ENCODE measurements at regions not wholly inside any gene's neighbourhood (a gene's known extent, or its start where the extent isn't known, plus 50 kb on each side); places are given as distances from the start of the nearest gene placed in this dataset.

DNA sequence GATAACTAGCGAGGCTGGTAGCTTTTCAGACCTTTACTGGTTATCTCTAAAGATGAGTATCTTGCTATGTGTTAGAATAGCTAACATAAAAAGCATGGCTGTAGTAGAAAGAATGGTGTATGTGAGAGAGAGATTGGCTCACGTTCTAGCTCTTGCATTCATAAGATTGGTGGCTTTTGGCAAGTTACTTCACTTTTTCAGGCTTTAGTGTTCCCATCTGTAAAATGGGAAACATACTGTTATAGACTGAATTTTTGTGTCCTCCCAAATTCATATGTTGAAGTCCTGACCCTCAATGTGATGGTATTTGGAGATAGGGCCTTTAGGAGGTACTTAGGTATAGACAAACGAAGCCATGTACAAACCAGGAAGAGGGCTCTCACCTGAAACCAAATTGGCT lies 302.4 kb upstream of the KLF4 start:
- RAD21 ChIA-PET (ENCODE audit: low non-redundant PET in 1 of 2, low total read pairs in 2 of 2, uncharacterized antibody in 2 of 2, unreplicated experiment in 2 of 2): no interaction called here
- BruUV-seq (replicated peaks): no TSS peak
- no peak overlapping the region for H3K4me2 ChIP-seq (ENCODE audit: low read length)

More for the DNA sequence above, 302.4 kb upstream of the KLF4 start:
- no peak overlapping the region for H3K9ac ChIP-seq (ENCODE audit: low read length)
- no peak overlapping the region for H3K27ac ChIP-seq (ENCODE audit: low read depth, low read length)
- POLR2A ChIA-PET: interaction anchor here (0.6 kb wide), 1 partner anchor 20 kb away, joined by 3 read pairs; no protein-coding TSS in a partner anchor
- H3K9me3 ChIP-seq (ENCODE audit: control insufficient read depth in 1 of 2, insufficient read depth in 1 of 2, low read depth in 1 of 2, low read length in 2 of 2): no peaks in the 10 kb centered on the region
- ATAC-seq (no peak), DNase-seq (ENCODE audit: low read depth, low spot score) (no peak)
- no peaks in the 10 kb centered on the region for H3K9me2 ChIP-seq (ENCODE audit: insufficient read depth)
- H3K4me3 ChIP-seq (replicated peaks in 1 of 2; ENCODE audit: low read depth in 1 of 2, low read length in 2 of 2): no peak overlapping the region
- H3K36me3 ChIP-seq (ENCODE audit: control insufficient read depth in 1 of 2, insufficient read depth in 2 of 2, low read length in 2 of 2): no peaks in the 10 kb centered on the region
- no peaks in the 10 kb centered on the region for H4K20me1 ChIP-seq (ENCODE audit: insufficient read depth)
- no peaks in the 10 kb centered on the region for H3K79me2 ChIP-seq (ENCODE audit: insufficient read depth, low read length)
- no peak overlapping the region for H2AFZ ChIP-seq (ENCODE audit: low read depth, low read length, poor library complexity, severe bottlenecking)
- TF ChIP-seq RAD21 (IDR thresholded peaks at IDR 0.05; ENCODE audit: low read depth): no peak
- TF ChIP-seq ZNF274 (IDR thresholded peaks at IDR 0.05; ENCODE audit: low read depth, low read length): no peak
- TF ChIP-seq, protein P1, sequence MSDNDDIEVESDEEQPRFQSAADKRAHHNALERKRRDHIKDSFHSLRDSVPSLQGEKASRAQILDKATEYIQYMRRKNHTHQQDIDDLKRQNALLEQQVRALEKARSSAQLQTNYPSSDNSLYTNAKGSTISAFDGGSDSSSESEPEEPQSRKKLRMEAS (IDR thresholded peaks at IDR 0.05): no peak
- TF ChIP-seq, protein P2, sequence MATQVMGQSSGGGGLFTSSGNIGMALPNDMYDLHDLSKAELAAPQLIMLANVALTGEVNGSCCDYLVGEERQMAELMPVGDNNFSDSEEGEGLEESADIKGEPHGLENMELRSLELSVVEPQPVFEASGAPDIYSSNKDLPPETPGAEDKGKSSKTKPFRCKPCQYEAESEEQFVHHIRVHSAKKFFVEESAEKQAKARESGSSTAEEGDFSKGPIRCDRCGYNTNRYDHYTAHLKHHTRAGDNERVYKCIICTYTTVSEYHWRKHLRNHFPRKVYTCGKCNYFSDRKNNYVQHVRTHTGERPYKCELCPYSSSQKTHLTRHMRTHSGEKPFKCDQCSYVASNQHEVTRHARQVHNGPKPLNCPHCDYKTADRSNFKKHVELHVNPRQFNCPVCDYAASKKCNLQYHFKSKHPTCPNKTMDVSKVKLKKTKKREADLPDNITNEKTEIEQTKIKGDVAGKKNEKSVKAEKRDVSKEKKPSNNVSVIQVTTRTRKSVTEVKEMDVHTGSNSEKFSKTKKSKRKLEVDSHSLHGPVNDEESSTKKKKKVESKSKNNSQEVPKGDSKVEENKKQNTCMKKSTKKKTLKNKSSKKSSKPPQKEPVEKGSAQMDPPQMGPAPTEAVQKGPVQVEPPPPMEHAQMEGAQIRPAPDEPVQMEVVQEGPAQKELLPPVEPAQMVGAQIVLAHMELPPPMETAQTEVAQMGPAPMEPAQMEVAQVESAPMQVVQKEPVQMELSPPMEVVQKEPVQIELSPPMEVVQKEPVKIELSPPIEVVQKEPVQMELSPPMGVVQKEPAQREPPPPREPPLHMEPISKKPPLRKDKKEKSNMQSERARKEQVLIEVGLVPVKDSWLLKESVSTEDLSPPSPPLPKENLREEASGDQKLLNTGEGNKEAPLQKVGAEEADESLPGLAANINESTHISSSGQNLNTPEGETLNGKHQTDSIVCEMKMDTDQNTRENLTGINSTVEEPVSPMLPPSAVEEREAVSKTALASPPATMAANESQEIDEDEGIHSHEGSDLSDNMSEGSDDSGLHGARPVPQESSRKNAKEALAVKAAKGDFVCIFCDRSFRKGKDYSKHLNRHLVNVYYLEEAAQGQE (IDR thresholded peaks at IDR 0.05; ENCODE audit: low read depth): no peak
- TF ChIP-seq SIN3A (IDR thresholded peaks at IDR 0.05; ENCODE audit: low read depth): no peak
- no peak for TF ChIP-seq FOSL1 (IDR thresholded peaks at IDR 0.05; ENCODE audit: low read depth)
- TF ChIP-seq CEBPB (IDR thresholded peaks at IDR 0.05; ENCODE audit: low read depth): no peak
- no peak for TF ChIP-seq POLR2A (IDR thresholded peaks at IDR 0.05; ENCODE audit: borderline replicate concordance, extremely low read depth, insufficient read depth, insufficient read length)
- TF ChIP-seq TCF7L2 (IDR thresholded peaks at IDR 0.05; ENCODE audit: borderline replicate concordance, extremely low read depth, insufficient read depth, insufficient read length): no peak
- no peak for TF ChIP-seq ELF1 (IDR thresholded peaks at IDR 0.05; ENCODE audit: borderline replicate concordance, low read depth)
- no peak for TF ChIP-seq SRF (IDR thresholded peaks at IDR 0.05; ENCODE audit: low read depth)
- TF ChIP-seq SP1 (IDR thresholded peaks at IDR 0.05; ENCODE audit: low read depth): no peak
- no peak for TF ChIP-seq CBX3 (IDR thresholded peaks at IDR 0.05; ENCODE audit: low read depth)
- TF ChIP-seq, protein P3, sequence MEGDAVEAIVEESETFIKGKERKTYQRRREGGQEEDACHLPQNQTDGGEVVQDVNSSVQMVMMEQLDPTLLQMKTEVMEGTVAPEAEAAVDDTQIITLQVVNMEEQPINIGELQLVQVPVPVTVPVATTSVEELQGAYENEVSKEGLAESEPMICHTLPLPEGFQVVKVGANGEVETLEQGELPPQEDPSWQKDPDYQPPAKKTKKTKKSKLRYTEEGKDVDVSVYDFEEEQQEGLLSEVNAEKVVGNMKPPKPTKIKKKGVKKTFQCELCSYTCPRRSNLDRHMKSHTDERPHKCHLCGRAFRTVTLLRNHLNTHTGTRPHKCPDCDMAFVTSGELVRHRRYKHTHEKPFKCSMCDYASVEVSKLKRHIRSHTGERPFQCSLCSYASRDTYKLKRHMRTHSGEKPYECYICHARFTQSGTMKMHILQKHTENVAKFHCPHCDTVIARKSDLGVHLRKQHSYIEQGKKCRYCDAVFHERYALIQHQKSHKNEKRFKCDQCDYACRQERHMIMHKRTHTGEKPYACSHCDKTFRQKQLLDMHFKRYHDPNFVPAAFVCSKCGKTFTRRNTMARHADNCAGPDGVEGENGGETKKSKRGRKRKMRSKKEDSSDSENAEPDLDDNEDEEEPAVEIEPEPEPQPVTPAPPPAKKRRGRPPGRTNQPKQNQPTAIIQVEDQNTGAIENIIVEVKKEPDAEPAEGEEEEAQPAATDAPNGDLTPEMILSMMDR (IDR thresholded peaks at IDR 0.05 in 2 of 3, conservative IDR thresholded peaks at IDR 0.05 in 1 of 3; ENCODE audit: borderline replicate concordance in 1 of 3, insufficient read depth in 1 of 3, low read depth in 2 of 3, low read length in 2 of 3): no peak
- TF ChIP-seq EGR1 (IDR thresholded peaks at IDR 0.05; ENCODE audit: low read depth): no peak
- no peak for TF ChIP-seq ZFX (IDR thresholded peaks at IDR 0.05)
- no peak for TF ChIP-seq YY1 (IDR thresholded peaks at IDR 0.05; ENCODE audit: extremely low read depth, insufficient replicate concordance, low read depth, low read length)
- TF ChIP-seq EZH2phosphoT487 (IDR thresholded peaks at IDR 0.05; ENCODE audit: borderline replicate concordance): no peak
- TF ChIP-seq JUND (IDR thresholded peaks at IDR 0.05): no peak
- TF ChIP-seq, protein P4, sequence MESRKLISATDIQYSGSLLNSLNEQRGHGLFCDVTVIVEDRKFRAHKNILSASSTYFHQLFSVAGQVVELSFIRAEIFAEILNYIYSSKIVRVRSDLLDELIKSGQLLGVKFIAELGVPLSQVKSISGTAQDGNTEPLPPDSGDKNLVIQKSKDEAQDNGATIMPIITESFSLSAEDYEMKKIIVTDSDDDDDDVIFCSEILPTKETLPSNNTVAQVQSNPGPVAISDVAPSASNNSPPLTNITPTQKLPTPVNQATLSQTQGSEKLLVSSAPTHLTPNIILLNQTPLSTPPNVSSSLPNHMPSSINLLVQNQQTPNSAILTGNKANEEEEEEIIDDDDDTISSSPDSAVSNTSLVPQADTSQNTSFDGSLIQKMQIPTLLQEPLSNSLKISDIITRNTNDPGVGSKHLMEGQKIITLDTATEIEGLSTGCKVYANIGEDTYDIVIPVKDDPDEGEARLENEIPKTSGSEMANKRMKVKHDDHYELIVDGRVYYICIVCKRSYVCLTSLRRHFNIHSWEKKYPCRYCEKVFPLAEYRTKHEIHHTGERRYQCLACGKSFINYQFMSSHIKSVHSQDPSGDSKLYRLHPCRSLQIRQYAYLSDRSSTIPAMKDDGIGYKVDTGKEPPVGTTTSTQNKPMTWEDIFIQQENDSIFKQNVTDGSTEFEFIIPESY (IDR thresholded peaks at IDR 0.05; ENCODE audit: extremely low read depth, insufficient replicate concordance, low read length): no peak
- CTCF ChIA-PET: no interaction called here
- intact Hi-C loops (cut with micrococcal nuclease): no loop called here
- no peaks in the 10 kb centered on the region for H3K27me3 ChIP-seq (ENCODE audit: insufficient read depth, low read length)
- H3K4me1 ChIP-seq (ENCODE audit: control insufficient read depth in 1 of 2, insufficient read depth in 2 of 2, low read length in 2 of 2): no peaks in the 10 kb centered on the region

Measured in HCT116 (cell line).